ENCODE measurements at regions not wholly inside any gene's neighbourhood (a gene's known extent, or its start where the extent isn't known, plus 50 kb on each side); places are given as distances from the start of the nearest gene placed in this dataset.

GRCh38 chr7:106518967-106519366, 142.0 kb downstream of the CCDC71L start:
- no peak overlapping the region for H3K27ac ChIP-seq
- H3K9me3 ChIP-seq = no peaks in the 10 kb centered on the region
- H3K27me3 ChIP-seq (replicated peaks in 1 of 7) = peaks cover 0 to 18% (median 0%) of the 10 kb centered on the region in 7 donors
- intact Hi-C loops (cut with DNase I; ENCODE audit: low total_unique reads) = no loop called here
- no peak overlapping the region for H3K4me3 ChIP-seq
- WGBS, 5 donors = 78 to 91% (median 84%) methylated on average over 6 of the region's 6 CpGs
- no peaks in the 10 kb centered on the region for H3K4me1 ChIP-seq
- no peak for DNase-seq
- no peaks in the 10 kb centered on the region for H3K36me3 ChIP-seq
- TF ChIP-seq POLR2A (IDR thresholded peaks at IDR 0.05) (no peak), POLR2AphosphoS5 (IDR thresholded peaks at IDR 0.05) (no peak), CTCF (IDR thresholded peaks at IDR 0.05 in 8 of 11, conservative IDR thresholded peaks at IDR 0.05 in 3 of 11) (no peak)

GRCh38 chr7:106518239-106518638, 142.7 kb downstream of the CCDC71L start:
- intact Hi-C loops (cut with DNase I; ENCODE audit: low total_unique reads) = no loop called here
- H3K9me3 ChIP-seq = no peaks in the 10 kb centered on the region
- H3K4me3 ChIP-seq = no peak overlapping the region
- TF ChIP-seq CTCF (IDR thresholded peaks at IDR 0.05 in 8 of 11, conservative IDR thresholded peaks at IDR 0.05 in 3 of 11) (no peak), POLR2AphosphoS5 (IDR thresholded peaks at IDR 0.05) (no peak), POLR2A (IDR thresholded peaks at IDR 0.05) (no peak)
- H3K27me3 ChIP-seq (replicated peaks in 1 of 7) = peaks cover 0 to 18% (median 0%) of the 10 kb centered on the region in 7 donors
- H3K27ac ChIP-seq = no peak overlapping the region
- H3K36me3 ChIP-seq = no peaks in the 10 kb centered on the region
- no peak for DNase-seq
- H3K4me1 ChIP-seq = no peaks in the 10 kb centered on the region

DNA sequence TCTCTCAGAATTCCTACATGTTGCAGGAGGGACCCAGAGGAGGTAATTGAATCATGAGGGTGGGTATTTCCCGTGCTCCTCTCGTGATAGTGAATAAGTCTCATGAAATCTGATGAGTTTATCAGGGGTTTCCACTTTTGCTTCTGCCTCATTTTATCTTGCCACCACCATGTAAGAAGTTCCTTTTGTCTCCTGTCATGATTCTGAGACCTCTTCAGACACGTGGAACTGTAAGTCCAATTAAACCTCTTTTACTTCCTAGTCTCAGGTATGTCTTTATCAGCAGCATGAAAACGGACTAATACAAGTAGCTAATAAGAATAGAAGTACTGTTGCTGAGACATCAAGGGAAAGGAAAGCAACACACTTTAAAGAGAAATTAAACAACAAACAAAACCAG, 143.4 kb downstream of the CCDC71L start:
- peaks cover 0 to 18% (median 0%) of the 10 kb centered on the region in 7 donors for H3K27me3 ChIP-seq (replicated peaks in 1 of 7)
- no peak for DNase-seq
- H3K27ac ChIP-seq = no peak overlapping the region
- H3K36me3 ChIP-seq = no peaks in the 10 kb centered on the region
- no peak for TF ChIP-seq POLR2AphosphoS5 (IDR thresholded peaks at IDR 0.05)
- TF ChIP-seq CTCF (IDR thresholded peaks at IDR 0.05 in 8 of 11, conservative IDR thresholded peaks at IDR 0.05 in 3 of 11) = no peak
- no peak for TF ChIP-seq POLR2A (IDR thresholded peaks at IDR 0.05)
- no peaks in the 10 kb centered on the region for H3K9me3 ChIP-seq
- no peak overlapping the region for H3K4me3 ChIP-seq
- intact Hi-C loops (cut with DNase I; ENCODE audit: low total_unique reads) = no loop called here
- no peaks in the 10 kb centered on the region for H3K4me1 ChIP-seq
- 72 to 92% (median 84%) methylated on average over 4 of the region's 4 CpGs for whole genome bisulfite sequencing, 5 donors

GRCh38 chr7:106515321-106515720, 145.6 kb downstream of the CCDC71L start:
- 77 to 87% (median 82%) methylated on average over 3 of the region's 3 CpGs for WGBS, 5 donors
- DNase-seq = no peak
- Histone ChIP-seq H3K4me3 (no peak overlapping the region), H3K27ac (no peak overlapping the region), H3K9me3 (no peaks in the 10 kb centered on the region), H3K36me3 (no peaks in the 10 kb centered on the region), H3K4me1 (no peaks in the 10 kb centered on the region), H3K27me3 (replicated peaks in 1 of 7) (peaks cover 0 to 14% (median 0%) of the 10 kb centered on the region in 7 donors)
- intact Hi-C loops (cut with DNase I; ENCODE audit: low total_unique reads) = no loop called here
- TF ChIP-seq POLR2A (IDR thresholded peaks at IDR 0.05) (no peak), CTCF (IDR thresholded peaks at IDR 0.05 in 8 of 11, conservative IDR thresholded peaks at IDR 0.05 in 3 of 11) (no peak), POLR2AphosphoS5 (IDR thresholded peaks at IDR 0.05) (no peak)

Measured in spleen (tissue), 11 donors.